ENCODE measurements at regions not wholly inside any gene's neighbourhood (a gene's known extent, or its start where the extent isn't known, plus 50 kb on each side); places are given as distances from the start of the nearest gene placed in this dataset.

- H3K27me3 ChIP-seq, result no peaks in the 10 kb centered on the region
- H3K9me3 ChIP-seq, result no peaks in the 10 kb centered on the region
- TF ChIP-seq CTCF (IDR thresholded peaks at IDR 0.05), result no peak
- no peak overlapping the region for H3K27ac ChIP-seq
- H3K4me1 ChIP-seq (ENCODE audit: control insufficient read depth in 1 of 2, insufficient read depth in 1 of 2, low read depth in 1 of 2, low read length in 1 of 2), result no peaks in the 10 kb centered on the region
- H3K36me3 ChIP-seq, result no peaks in the 10 kb centered on the region
- H3K4me3 ChIP-seq (ENCODE audit: low read depth in 1 of 2, low read length in 1 of 2), result no peak overlapping the region
Observed at GRCh38 chr12:115737895-115738294, 539.6 kb downstream of the MED13L start.

DNA sequence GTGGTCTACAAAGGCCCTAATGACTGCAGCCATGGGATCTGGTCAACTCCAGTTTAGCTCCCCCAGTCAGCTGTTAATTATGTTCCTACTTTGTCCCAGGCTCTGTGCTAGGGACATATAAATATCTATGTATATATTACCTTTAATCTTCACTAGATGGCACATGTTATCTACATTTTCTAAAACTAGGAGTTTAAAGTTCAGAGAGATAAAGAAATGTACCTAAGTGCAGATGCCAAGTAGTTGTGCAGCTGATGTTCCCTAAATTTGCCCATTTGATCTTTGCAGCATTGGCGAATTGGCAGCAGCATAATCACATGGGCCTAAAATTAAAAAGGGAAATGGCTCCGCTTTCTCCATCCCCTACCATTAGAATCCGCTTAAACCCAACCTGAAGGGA, 541.1 kb downstream of the MED13L start:
- H3K36me3 ChIP-seq, result no peaks in the 10 kb centered on the region
- H3K27ac ChIP-seq, result no peak overlapping the region
- no peaks in the 10 kb centered on the region for H3K27me3 ChIP-seq
- H3K4me3 ChIP-seq (ENCODE audit: low read depth in 1 of 2, low read length in 1 of 2), result no peak overlapping the region
- no peak for TF ChIP-seq CTCF (IDR thresholded peaks at IDR 0.05)
- H3K4me1 ChIP-seq (ENCODE audit: control insufficient read depth in 1 of 2, insufficient read depth in 1 of 2, low read depth in 1 of 2, low read length in 1 of 2), result no peaks in the 10 kb centered on the region
- no peaks in the 10 kb centered on the region for H3K9me3 ChIP-seq

GRCh38 chr12:115730975-115731541, 546.4 kb downstream of the MED13L start:
- no peak for TF ChIP-seq CTCF (IDR thresholded peaks at IDR 0.05)
- H3K9me3 ChIP-seq, result no peaks in the 10 kb centered on the region
- H3K36me3 ChIP-seq, result no peaks in the 10 kb centered on the region
- no peak overlapping the region for H3K4me3 ChIP-seq (ENCODE audit: low read depth in 1 of 2, low read length in 1 of 2)
- H3K27me3 ChIP-seq, result no peaks in the 10 kb centered on the region
- no peaks in the 10 kb centered on the region for H3K4me1 ChIP-seq (ENCODE audit: control insufficient read depth in 1 of 2, insufficient read depth in 1 of 2, low read depth in 1 of 2, low read length in 1 of 2)
- H3K27ac ChIP-seq, result no peak overlapping the region

- no peak overlapping the region for H3K27ac ChIP-seq
- H3K36me3 ChIP-seq, result no peaks in the 10 kb centered on the region
- no peaks in the 10 kb centered on the region for H3K9me3 ChIP-seq
- no peaks in the 10 kb centered on the region for H3K27me3 ChIP-seq
- TF ChIP-seq CTCF (IDR thresholded peaks at IDR 0.05), result no peak
- no peaks in the 10 kb centered on the region for H3K4me1 ChIP-seq (ENCODE audit: control insufficient read depth in 1 of 2, insufficient read depth in 1 of 2, low read depth in 1 of 2, low read length in 1 of 2)
- no peak overlapping the region for H3K4me3 ChIP-seq (ENCODE audit: low read depth in 1 of 2, low read length in 1 of 2)
Observed at GRCh38 chr12:115726691-115727090, 550.8 kb downstream of the MED13L start.

GRCh38 chr12:115722181-115722580, 555.3 kb downstream of the MED13L start:
- Histone ChIP-seq H3K27me3 (no peaks in the 10 kb centered on the region), H3K9me3 (no peaks in the 10 kb centered on the region), H3K4me3 (ENCODE audit: low read depth in 1 of 2, low read length in 1 of 2) (no peak overlapping the region), H3K36me3 (no peaks in the 10 kb centered on the region), H3K27ac (no peak overlapping the region), H3K4me1 (ENCODE audit: control insufficient read depth in 1 of 2, insufficient read depth in 1 of 2, low read depth in 1 of 2, low read length in 1 of 2) (no peaks in the 10 kb centered on the region)
- TF ChIP-seq CTCF (IDR thresholded peaks at IDR 0.05), result no peak

DNA sequence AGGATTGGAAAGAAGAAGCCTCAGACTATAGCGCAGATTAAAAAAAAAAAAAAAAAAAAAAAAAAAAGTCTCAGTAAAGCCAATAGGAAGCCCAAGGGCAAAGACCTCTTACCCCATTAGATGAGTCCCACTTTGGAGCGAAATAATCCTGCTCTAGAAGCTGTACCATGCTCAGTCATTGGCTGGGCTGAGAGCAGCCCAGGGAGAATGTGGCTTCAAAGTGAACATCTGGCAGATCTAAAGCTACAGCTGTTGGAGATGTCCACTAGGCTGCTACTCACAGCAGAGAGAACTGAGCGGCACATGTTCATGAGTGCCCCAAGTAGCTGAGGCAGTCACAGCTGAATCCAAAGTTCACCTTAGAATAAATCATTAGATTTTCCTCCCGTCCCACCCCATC, 560.9 kb downstream of the MED13L start:
- H3K9me3 ChIP-seq, result no peaks in the 10 kb centered on the region
- no peak for TF ChIP-seq CTCF (IDR thresholded peaks at IDR 0.05)
- no peaks in the 10 kb centered on the region for H3K36me3 ChIP-seq

More for the DNA sequence above, 560.9 kb downstream of the MED13L start:
- Histone ChIP-seq H3K4me1 (ENCODE audit: control insufficient read depth in 1 of 2, insufficient read depth in 1 of 2, low read depth in 1 of 2, low read length in 1 of 2) (no peaks in the 10 kb centered on the region), H3K4me3 (ENCODE audit: low read depth in 1 of 2, low read length in 1 of 2) (no peak overlapping the region), H3K27me3 (no peaks in the 10 kb centered on the region), H3K27ac (no peak overlapping the region)
